Adrenal gland (tissue), 9 donors: ENCODE measurements at regions not wholly inside any gene's neighbourhood (a gene's known extent, or its start where the extent isn't known, plus 50 kb on each side); places are given as distances from the start of the nearest gene placed in this dataset.

Source experiments
- DNase-seq, 7 donors: peaks; one replicate each; pipeline ENCODE4 v3.0.0-alpha.2; 2019 to 2020
- H3K27ac ChIP-seq, 5 donors: fragments of 200-600 bp; sonication (generic) in 4 of 5; 1 replicate in 3 of 5; 2 replicates in 2 of 5; pipeline versions ENCODE4 v1.5.1 to v1.8.0; 2016 to 2020; ENCODE audit warnings: mild to moderate bottlenecking in 1 of 5
- H3K27me3 ChIP-seq: fragments of 200-600 bp; 2 replicates; pipeline ENCODE4 v1.8.0; 2021
- H3K36me3 ChIP-seq, 2 donors: fragments of 200-600 bp; replicated peaks in 1 of 2; 1 replicate in 1 of 2; 2 replicates in 1 of 2; pipeline versions ENCODE4 v1.5.1 to v1.8.0; 2018 to 2022
- H3K4me1 ChIP-seq, 2 donors: fragments of 200-600 bp; replicated peaks in 1 of 2; 1 replicate in 1 of 2; 2 replicates in 1 of 2; pipeline versions ENCODE4 v1.5.1 to v1.8.0; 2018 to 2021
- H3K4me3 ChIP-seq, 4 donors: fragments of 200-600 bp; sonication (generic) in 3 of 4; one replicate each; pipeline ENCODE4 v1.5.1; 2016 to 2018
- H3K9me3 ChIP-seq, 3 donors: fragments of 200-600 bp; sonication (generic) in 1 of 3; replicated peaks in 1 of 3; 1 replicate in 2 of 3; 2 replicates in 1 of 3; pipeline versions ENCODE4 v1.5.1 to v1.8.0; 2016 to 2021
- CTCF ChIP-seq, 6 experiments: fragments of 450-650 bp in 4 of 6; fragments of 200-600 bp in 2 of 6; sonication (generic) in 1 of 6; IDR thresholded peaks; 1 replicate in 5 of 6; 2 replicates in 1 of 6; pipeline versions ENCODE4 v1.5.1 to v1.8.0; 2016 to 2021; ENCODE audit warnings: antibody characterized with exemption in 6 of 6, mild to moderate bottlenecking in 2 of 6, moderate library complexity in 1 of 6
- POLR2A ChIP-seq, 2 donors: fragments of 450-650 bp; IDR thresholded peaks; one replicate each; pipeline ENCODE4 v1.6.1; 2017; ENCODE audit warnings: antibody characterized with exemption in 2 of 2, mild to moderate bottlenecking in 2 of 2, moderate library complexity in 1 of 2
- WGBS, 4 donors: extraction: QIAGEN DNeasy Blood & Tissue Kit in 2 of 4; methylation state at CpG; one replicate each; pipeline versions ENCODE4 v1.1.5 to v1.1.7; 2013 to 2017; 5-methylcytosine and 5-hydroxymethylcytosine counted together
- intact Hi-C, 2 donors: fragments of 100-400 bp; cut with DNase I; formaldehyde crosslinking; loops; one replicate each; pipeline versions ENCODE4 v1.14.1 to v1.15.0; 2022 to 2023
- donor health status: healthy with polysubstance abuse.
- donor health status: Bipolar disorder and iron deficiency.
- donor health status: DM: yes; HTN: yes; CAD: no.
- donor health status: DM: no; HTN: no; CAD: no.
- donor health status: DM: no; HTN: no; CAD: no.

- H3K27me3 ChIP-seq: no peaks in the 10 kb centered on the region
- intact Hi-C loops: no loop called here
- H3K27ac ChIP-seq: no peak overlapping the region
- TF ChIP-seq POLR2A (IDR thresholded peaks at IDR 0.05): no peak
- TF ChIP-seq CTCF (IDR thresholded peaks at IDR 0.05): no peak
- no peaks in the 10 kb centered on the region for H3K36me3 ChIP-seq
- DNase-seq: no peak
- H3K4me3 ChIP-seq: no peak overlapping the region
- whole genome bisulfite sequencing, 4 donors: 29 to 50% (median 47%) methylated on average over 1 of the region's 1 CpG
- no peaks in the 10 kb centered on the region for H3K9me3 ChIP-seq
- no peaks in the 10 kb centered on the region for H3K4me1 ChIP-seq
Measured at GRCh38 chr2:181158427-181158826, 178.0 kb downstream of the UBE2E3 start.

- WGBS, 4 donors: 83 to 100% (median 95%) methylated on average over 1 of the region's 1 CpG; no CpG with 5 or more reads in 1 of the 4 donors
- Histone ChIP-seq H3K27ac (no peak overlapping the region), H3K4me1 (no peaks in the 10 kb centered on the region), H3K36me3 (no peaks in the 10 kb centered on the region), H3K27me3 (no peaks in the 10 kb centered on the region), H3K4me3 (no peak overlapping the region), H3K9me3 (no peaks in the 10 kb centered on the region)
- no peak for DNase-seq
- intact Hi-C loops: no loop called here
- TF ChIP-seq POLR2A (IDR thresholded peaks at IDR 0.05): no peak
- TF ChIP-seq CTCF (IDR thresholded peaks at IDR 0.05): no peak
Measured at GRCh38 chr2:181161615-181162014, 181.2 kb downstream of the UBE2E3 start.

GRCh38 chr2:181163139-181163538, 182.7 kb downstream of the UBE2E3 start:
- 70 to 93% (median 76%) methylated on average over 1 of the region's 1 CpG for WGBS, 4 donors
- intact Hi-C loops: no loop called here
- Histone ChIP-seq H3K9me3 (no peaks in the 10 kb centered on the region), H3K27ac (no peak overlapping the region), H3K4me1 (no peaks in the 10 kb centered on the region), H3K27me3 (no peaks in the 10 kb centered on the region), H3K4me3 (no peak overlapping the region), H3K36me3 (no peaks in the 10 kb centered on the region)
- TF ChIP-seq POLR2A (IDR thresholded peaks at IDR 0.05) (no peak), CTCF (IDR thresholded peaks at IDR 0.05) (no peak)
- DNase-seq: no peak

- intact Hi-C loops: no loop called here
- Histone ChIP-seq H3K36me3 (no peaks in the 10 kb centered on the region), H3K4me1 (no peaks in the 10 kb centered on the region), H3K9me3 (no peaks in the 10 kb centered on the region), H3K4me3 (no peak overlapping the region), H3K27me3 (no peaks in the 10 kb centered on the region), H3K27ac (no peak overlapping the region)
- DNase-seq: no peak
- TF ChIP-seq POLR2A (IDR thresholded peaks at IDR 0.05) (no peak), CTCF (IDR thresholded peaks at IDR 0.05) (no peak)
Measured at GRCh38 chr2:181163691-181164090, 183.3 kb downstream of the UBE2E3 start.
